NCI-H128 (cell line): ENCODE measurements at regions not wholly inside any gene's neighbourhood (a gene's known extent, or its start where the extent isn't known, plus 50 kb on each side); places are given as distances from the start of the nearest gene placed in this dataset.
"Not testable (repeated sequence)": the region's sequence is repeated elsewhere in the genome, so short reads cannot be mapped to it uniquely, and the experiment has no call there.

Experiments
- DNase-seq: peaks from one replicate; lab custom pipeline; 2025; ENCODE audit not compliant: unreplicated experiment; lab: John Stamatoyannopoulos, UW

DNA sequence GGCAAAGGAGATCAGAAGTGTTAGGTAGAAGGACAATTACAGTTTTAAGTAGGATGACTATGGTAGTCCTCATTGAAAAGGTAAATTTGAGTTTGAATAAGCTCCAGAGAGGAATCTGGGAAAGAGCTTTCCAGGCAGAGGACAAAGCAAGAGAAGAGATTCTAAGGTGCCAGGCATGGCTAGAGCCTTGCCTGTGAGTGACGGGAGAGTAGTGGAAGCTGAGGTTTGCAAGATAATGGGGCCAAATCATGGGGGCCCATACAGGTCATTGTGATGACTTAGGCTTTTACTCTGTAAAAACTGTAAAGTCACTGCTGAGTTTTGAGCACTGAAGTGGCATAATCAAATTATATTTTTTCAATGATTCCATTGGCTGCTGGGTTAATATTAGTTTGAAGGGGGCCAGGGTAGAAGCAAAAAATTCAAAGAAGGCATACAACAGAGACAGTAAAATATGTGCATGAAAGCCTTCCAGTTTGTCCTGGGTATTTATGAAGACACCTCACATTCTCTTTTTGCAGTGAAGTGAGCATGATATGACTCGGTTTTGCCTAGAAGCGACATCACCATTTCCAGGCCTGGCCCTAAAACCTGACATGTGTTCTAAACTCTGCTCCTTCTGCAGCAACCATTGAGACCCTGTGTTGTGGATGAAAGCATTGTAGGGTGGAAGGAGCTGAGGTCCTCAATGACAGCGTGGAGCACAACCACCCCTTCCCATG, 279.8 kb upstream of the TNC start:
- no peak for DNase-seq

DNA sequence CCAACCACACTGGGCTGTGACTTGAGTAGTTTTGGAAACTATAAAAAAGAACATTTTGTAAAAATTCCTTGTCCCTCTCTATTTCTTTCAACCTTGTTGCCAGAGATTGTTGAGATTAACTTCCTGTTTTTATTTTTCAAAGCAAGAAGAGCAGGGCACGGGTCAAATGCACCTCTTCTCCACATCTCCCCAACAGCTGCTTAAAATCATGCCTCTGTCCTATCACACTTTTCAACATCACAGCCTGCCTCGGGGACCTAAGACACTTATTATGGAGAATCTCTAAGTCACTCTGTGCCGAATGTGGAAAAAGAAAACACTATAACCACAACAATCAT, 280.3 kb upstream of the TNC start:
- DNase-seq: no peak

DNA sequence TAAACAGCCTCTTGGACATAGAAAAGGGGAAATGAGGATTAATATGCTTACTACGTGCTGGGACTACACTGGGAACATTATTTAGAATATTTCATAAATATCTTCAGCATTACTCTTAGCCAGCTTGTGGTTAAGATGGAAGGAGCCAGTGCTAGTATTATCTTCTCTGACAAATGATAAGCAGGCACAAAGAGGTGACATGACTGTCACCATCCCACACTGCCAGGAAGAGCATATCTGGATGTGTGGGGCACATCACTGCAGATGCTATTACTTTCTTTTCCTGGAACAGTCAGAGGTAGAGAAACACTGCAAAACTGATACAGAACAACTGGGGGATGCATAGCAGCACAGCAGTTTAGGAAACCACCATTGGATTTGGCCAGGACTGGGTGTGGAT, 281.0 kb upstream of the TNC start:
- no peak for DNase-seq

DNA sequence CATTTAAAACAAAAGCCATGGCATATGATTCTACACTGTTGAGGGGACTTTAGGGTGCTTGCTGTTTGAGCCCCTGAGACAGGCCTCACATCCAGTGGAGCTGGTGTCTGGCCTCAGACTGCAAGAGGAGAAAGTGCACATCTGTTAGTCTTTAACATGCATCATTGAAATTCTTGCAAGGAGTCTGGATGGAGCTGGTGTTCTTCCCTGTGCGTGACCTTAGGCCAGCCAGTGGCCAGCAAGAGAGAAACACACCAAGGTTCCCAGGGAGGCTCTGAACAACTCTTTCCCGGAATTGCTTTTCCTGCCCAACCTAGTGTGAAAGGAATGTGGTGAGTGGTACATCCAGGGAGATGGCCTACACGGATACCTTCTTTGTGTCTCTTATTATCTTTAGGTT, 282.8 kb upstream of the TNC start:
- no peak for DNase-seq

DNA sequence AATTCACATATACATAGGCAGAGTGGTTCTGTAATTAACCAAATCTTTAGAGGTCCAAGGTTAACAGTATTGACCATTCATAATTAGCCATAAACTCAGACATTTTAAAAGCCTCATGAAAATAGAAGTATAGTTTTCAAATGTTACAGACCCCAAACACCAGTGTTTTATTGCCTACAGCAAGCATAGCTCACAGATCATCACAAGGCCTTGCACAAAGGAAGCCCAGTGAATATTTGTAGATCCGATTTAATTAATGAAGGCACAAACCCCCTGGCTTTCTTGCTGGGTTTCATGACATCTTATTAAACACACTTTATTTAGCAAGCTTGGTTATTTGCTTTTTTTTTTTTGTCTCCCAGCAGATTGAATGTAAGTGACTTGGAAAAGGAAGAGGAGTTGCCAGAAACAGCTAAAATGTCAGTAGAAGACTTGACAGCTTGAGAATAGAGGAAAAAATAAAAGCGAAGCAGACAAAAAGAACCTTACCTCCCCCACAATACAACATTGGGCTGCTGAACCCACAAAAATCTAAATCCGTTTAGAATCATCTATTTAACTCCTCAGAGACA, 283.9 kb upstream of the TNC start:
- no peak for DNase-seq

DNA sequence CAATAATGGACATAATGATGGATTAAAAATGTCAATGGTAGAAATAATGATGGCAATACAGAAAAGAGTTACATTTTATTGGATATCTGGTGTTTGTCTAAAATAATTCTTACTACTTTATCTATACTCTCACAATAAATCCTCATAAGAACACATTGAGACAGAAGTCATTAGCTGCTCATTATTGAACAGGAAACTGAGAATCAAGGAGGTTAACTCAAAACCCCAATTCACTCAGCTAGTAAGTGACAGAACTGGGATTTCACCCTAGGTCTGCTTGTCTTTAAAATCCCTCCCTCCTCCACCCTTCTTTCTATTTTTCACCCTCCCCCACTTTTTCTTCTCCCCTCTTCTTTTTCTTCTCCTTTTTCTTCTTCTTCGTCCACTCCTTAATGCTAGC, 285.8 kb upstream of the TNC start:
- no peak for DNase-seq

DNA sequence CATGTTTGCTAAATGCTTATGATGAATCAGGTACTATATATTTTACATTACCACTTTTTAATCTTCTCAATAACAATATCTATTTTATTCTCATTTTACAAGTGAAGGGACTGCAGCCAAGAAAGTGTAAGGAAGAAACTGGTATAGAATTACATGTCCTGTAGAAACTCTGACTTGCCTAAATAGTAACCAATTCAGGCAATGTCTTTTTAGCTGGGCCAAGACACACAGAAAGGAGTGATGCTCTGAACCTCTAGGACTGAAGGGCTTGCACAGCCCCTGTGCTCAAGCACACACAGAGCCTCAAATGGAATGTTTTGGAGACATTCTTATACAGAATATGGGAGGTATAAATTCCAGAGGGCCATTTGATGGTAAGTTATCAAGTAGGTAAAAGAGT, 286.4 kb upstream of the TNC start:
- no peak for DNase-seq

DNA sequence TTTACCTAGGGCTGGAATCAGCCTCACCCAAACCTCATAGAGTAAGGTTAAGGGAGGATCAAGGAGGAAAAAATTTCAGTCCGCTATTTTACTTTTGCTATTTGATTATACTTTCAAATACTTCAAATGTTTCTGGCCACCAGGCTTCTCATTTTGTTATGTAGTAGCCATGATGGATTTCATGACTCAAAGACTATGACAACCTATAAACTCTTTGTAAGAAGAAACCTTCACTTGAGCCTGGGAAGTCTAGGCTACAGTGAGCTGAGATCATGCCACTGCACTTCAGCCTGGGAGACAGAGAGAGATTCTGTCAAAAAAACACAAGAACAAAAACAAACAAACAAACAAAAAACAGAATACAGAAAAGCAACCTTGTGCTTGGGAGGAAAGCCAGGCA, 293.6 kb upstream of the TNC start:
- DNase-seq: no peak

DNA sequence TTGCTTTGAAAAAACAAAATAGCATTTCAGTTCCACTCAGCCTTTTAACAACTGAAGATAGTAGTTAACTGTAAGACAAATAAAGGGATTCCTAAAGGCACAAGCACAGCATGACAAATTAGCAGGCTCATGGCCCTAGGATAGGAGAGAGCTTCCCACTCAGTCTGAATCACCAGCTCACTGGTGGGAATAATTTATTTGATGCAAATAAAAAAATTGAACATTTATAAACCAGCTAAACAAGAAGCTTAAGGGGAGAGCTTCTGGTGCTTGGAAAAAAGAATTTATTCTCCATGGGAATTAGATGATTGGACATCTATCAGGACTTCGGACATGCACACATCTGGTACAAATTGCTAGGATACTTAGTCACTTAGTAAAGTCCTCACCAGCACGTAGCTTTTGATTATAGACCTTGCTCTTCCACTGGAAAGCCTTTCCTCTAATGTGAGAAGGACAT, 294.1 kb upstream of the TNC start:
- DNase-seq: no peak

DNA sequence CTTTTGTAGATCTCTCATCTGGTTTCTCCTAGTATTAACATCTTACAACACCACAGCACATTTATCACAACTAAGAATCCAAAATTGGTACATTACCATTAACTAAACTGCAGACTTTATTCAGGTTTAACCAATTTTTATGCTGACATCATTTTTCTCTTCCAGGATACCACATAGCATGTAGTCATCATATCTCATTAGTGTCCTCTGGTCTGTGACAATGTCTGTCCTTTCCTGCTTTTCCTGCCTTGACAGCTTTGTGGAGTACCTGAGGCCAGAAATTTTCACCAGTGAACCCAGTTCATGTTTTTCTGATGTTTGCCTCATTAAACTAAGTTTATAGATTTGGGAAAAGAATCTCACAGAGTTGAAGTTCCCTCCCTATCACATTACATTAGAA, 294.7 kb upstream of the TNC start:
- no peak for DNase-seq

DNA sequence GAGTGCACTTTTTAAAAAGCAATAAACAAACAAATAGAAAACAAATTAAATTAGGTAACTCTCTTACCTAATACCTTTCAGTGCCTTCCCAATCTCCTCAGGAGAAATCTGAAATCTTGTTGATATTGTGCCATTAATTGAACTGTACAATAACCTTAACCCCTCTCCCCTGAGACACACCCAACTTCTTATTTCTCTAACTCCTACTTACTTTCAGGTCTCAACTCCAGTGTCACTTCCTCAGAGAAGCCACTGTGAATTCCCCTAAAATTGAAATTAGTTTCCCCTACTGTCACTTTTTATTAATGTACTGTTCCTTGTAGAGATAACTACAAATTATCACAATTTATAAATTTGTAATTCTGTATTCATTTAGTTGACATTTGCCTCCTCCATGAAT, 295.3 kb upstream of the TNC start:
- no peak for DNase-seq

DNA sequence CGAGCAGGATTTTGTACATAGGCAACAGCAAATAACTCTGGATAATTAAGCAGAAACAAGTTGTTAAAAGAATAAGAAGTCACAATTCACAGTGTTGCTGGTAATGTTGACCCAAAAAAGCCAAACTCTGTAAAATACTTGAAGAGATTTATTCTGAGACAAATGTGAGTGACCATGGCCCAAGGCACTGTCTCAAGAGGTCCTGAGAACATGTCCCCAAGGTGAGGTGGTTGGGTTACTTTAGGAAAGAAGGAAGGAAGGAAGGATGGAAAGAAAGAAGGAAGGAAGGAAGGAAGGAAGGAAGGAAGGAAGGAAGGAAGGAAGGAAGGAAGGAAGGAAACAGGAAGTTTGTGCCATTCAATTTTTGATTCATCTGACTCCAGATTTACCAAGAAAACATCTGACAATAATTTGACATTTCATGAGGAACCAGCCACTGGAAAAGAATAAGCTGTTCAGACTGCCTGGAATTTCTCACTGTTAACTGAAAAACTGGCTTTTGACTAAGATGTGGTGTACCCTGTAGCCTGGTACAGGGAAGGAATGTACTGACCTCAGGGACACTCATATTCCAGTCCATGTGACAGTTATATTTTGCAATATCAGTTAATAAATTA, 295.9 kb upstream of the TNC start:
- no peak for DNase-seq

DNA sequence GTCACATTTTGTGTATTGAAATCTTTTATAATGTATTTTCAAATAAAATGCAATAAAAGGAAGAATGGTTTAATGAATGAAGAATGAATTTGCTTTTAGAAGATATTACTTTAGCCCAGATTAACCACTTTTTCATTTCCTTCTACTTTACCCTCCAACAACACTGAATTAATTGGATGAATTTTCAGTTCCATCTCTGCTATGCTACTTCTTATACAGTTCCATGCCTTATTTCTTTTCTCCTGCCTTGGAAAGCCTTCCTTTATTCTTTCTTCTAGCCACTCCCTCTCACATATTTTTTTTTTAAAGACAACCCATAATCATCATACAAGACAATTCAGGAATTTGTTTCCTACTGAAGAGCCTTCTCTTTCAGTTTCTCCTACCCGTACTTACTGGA, 296.6 kb upstream of the TNC start:
- DNase-seq: no peak

DNA sequence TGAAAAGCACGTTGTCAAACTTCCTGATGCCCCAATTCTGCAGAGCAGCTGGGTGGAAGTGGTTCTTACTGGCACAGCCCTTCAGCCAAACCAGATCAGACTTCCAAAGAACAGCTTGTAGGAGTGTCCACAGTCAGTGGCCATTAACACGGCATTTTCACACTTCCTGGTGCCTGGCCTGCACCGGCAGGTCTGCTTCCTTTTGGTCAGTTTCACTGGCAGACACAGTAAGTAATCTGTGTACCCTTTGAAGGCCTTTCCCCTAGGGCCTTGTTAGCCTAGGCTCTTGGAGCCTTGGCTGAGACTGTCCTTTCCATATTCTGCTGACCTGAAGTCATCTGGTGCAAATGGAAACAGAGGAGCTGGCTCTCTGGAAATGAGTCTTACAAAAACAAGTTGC, 297.5 kb upstream of the TNC start:
- no peak for DNase-seq

DNA sequence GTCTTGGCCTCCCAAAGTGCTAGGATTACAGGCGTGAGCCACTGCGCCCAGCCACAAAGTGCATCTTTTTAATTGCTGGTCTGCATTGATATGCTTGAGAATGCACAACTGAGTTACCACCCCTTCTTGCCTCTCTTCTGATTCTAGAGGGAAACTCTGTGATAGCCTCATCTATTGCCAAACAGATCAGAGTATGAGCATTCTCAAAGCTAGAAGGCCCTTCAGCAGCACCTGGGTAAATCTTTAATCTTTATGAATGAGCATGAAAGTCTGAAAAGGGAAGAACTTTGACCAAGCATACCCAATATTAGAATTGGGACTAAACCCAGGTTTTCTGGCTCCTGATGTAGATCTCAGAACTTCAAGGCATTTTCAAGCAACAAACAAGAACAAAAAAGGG, 298.3 kb upstream of the TNC start:
- DNase-seq: no peak

DNA sequence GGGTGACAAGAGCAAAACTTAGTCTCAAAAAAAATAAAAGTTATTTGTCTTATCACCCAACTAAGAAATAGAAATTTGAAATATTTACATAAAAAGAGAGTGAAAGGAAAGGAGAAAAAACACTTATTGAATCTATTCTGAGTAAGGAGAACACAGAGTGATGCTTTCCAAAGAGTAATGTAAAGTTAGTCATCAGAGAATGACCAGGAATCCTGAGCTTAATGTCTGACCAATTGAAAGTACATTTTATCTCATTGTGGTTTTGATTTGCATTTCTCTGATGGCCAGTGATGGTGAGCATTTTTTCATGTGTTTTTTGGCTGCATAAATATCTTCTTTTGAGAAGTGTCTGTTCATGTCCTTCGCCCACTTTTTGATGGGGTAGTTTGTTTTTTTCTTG, 300.2 kb upstream of the TNC start:
- DNase-seq: not testable (repeated sequence)

DNA sequence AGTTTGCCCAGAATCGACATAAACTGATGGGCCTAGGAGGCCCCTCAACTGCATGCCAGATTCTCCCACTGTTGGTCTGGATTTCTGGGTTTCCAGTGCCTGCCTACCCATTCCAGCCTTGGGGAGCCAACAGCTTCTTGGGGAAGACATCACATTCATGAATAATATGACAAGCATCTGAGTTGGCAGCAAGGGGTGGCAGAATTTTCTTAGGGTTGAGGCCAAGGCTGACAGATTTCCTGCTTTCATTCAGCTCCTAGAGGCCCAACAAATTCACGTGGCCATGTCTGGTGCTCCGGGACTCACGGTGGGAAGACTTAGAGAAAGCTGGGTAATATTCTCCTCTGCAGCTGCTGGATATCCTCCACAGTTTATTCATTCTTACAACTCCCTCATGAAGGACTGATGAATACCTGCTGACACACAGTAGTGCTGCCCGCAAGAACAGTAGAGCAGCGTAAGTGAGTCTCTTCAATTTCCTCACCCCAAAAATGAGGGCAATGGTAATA, 305.0 kb upstream of the TNC start:
- no peak for DNase-seq

DNA sequence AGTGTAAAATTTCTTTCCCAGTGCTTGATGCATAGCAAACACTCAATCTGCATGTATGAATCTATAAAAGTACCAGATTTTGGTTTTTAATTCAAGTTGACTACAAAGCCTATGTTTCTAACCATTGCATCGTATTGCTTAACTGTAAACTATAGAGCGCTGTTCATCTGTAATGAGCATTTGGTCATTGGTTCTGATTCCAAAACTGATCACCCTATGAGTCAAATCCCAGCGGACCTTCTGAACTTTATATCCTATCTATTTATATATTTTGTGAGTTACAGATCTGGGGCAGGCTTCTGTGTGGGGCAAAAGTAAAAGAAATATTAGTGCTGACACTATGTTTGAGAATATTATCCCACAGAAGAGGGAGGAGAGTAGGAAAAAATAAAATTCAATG, 305.7 kb upstream of the TNC start:
- no peak for DNase-seq

DNA sequence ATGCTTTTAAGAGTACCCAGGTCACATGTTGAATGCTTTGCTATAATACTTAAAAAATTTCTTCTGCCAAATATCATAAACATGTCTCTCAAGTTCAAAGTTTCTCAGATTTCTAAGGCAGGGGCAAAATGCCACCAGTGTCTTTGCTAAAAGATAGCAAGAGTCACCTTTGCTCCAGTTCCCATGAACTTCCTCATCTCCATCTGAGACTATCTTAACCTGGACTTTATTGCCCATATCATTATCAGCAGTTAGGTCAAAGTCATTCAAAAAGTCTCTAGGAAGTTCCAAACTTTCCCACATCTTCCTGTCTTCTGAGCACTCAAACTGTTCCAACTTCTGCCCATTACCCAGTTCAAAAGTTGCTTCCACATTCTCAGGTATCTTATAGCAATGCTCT, 307.6 kb upstream of the TNC start:
- DNase-seq: no peak

DNA sequence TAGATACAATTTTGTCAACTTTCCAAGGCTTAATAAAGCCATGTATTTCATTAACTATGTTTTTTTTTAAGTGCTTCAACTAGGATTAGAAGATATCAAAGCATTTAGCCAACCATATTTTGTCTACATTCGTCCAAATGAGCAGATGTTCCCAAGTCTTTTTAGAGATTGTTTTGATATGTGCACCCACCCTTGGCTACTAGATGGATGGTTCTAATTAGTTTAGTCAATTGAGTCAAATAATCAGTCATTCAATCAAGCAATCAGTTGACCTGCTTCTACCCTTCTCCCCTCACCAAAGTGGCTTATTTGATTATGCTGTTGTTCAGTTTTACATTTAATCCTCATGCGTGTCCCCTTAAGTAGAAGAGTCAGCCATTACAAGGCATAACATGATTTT, 319.5 kb upstream of the TNC start:
- no peak for DNase-seq

DNA sequence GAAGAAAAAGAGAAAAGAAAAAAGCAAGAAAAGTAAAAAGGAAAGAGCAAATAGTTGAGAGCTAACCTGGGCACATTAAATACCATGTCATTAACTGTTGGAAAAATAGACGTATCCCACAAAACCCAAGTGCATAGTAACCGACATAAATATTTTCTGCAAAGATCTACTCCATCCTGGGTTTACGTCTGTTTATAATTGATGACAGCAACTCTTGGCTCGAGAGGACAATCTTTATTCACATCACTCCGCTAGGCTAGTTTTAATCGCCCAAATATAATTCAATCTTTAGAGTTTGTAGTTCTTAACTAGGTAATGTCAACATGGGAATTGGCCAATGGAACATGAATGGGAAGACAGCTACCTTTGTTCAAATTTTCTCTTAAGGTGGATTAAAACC, 321.7 kb upstream of the TNC start:
- no peak for DNase-seq

DNA sequence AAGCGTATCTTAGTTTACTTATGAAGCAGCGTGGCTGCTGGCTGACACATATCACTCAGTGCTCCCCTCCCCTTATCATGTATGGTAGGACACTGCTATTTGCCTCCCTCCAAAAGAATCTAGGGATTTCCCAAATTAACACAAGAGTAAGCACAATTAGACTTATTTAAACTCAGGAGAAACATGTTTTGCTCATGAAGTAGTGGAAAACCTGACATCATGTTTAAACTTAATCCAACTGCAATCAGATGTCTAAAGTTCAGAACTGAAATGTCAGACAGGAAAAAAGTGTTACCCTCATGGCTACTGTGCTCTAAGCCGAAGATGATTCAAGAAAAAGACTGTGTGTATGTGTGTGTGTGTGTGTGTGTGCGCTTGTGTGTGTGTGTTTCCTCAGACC, 324.1 kb upstream of the TNC start:
- no peak for DNase-seq

DNA sequence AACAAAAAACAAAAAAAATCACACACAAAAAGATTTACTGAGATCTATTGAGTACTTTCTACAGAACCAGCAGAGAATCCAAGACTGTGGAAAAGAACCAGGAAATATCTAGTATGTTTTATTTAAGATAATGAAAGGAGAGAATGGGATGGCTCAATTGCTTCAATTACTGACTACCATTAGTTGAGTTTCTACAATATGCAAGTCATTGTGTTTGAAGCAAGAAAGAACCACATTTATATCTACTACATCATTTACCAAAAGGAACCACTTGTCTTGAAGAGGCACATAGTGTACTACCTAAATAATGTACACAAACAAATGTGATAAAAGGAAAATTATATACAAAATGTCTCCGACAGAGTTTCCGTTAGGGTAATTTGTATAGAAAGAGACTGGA, 325.9 kb upstream of the TNC start:
- DNase-seq: no peak
